Cardiac fibroblast (primary cell): ENCODE measurements at regions not wholly inside any gene's neighbourhood (a gene's known extent, or its start where the extent isn't known, plus 50 kb on each side); places are given as distances from the start of the nearest gene placed in this dataset.

ENCODE experiments used
- DNase-seq, 2 donors: peaks; one replicate each; pipeline versions ENCODE4 v3.0.0 to v3.0.0-alpha.2; 2010; ENCODE audit warnings: low read depth in 2 of 2
- H3K4me3 ChIP-seq, 2 donors: replicated peaks in 1 of 2; 1 replicate in 1 of 2; 2 replicates in 1 of 2; pipeline ENCODE4 v1.5.1; 2011; ENCODE audit warnings: low read depth in 2 of 2, low read length in 2 of 2, mild to moderate bottlenecking in 2 of 2, moderate library complexity in 1 of 2
- CTCF ChIP-seq: IDR thresholded peaks from one replicate; pipeline ENCODE4 v1.5.1; 2011; ENCODE audit warnings: low read depth, mild to moderate bottlenecking, low read length, inconsistent platforms

- H3K4me3 ChIP-seq: no peak overlapping the region
- no peak for TF ChIP-seq CTCF
- DNase-seq: peak; percentile 16 to 23
Measured at GRCh38 chr21:28338701-28339305, 653.9 kb downstream of the LTN1 start.

- peak; percentile 44 for TF ChIP-seq CTCF
- DNase-seq: peak; percentile 82
- H3K4me3 ChIP-seq: no peak overlapping the region
Measured at GRCh38 chr21:28337315-28337714, 655.4 kb downstream of the LTN1 start.

- TF ChIP-seq CTCF: peak; percentile 43
- H3K4me3 ChIP-seq: no peak overlapping the region
- peak; percentile 91 to 94 for DNase-seq
Measured at GRCh38 chr21:28336314-28336713, 656.4 kb downstream of the LTN1 start.

- no peak overlapping the region for H3K4me3 ChIP-seq
- no peak for DNase-seq
- TF ChIP-seq CTCF: no peak
Measured at GRCh38 chr21:28334407-28334806, 658.3 kb downstream of the LTN1 start.

GRCh38 chr21:28333578-28334075, 659.0 kb downstream of the LTN1 start:
- H3K4me3 ChIP-seq: no peak overlapping the region
- no peak for TF ChIP-seq CTCF
- peak; percentile 83 to 87 for DNase-seq

- TF ChIP-seq CTCF: no peak
- no peak for DNase-seq
- H3K4me3 ChIP-seq: no peak overlapping the region
Measured at GRCh38 chr21:28332796-28333195, 659.9 kb downstream of the LTN1 start.

- DNase-seq: no peak
- TF ChIP-seq CTCF: no peak
- no peak overlapping the region for H3K4me3 ChIP-seq
Measured at GRCh38 chr21:28325618-28326017, 667.1 kb downstream of the LTN1 start.
